ENCODE measurements at regions not wholly inside any gene's neighbourhood (a gene's known extent, or its start where the extent isn't known, plus 50 kb on each side); places are given as distances from the start of the nearest gene placed in this dataset.

GRCh38 chr2:196503398-196503797 is 136.1 kb upstream of the CCDC150 start:
- WGBS, 3 donors = 25 to 65% (median 26%) methylated on average over 4 of the region's 4 CpGs
- no peak overlapping the region for H3K27ac ChIP-seq

GRCh38 chr2:196504788-196505187 is 134.7 kb upstream of the CCDC150 start:
- Histone ChIP-seq H3K4me3 (no peak overlapping the region), H3K36me3 (no peaks in the 10 kb centered on the region), H3K27ac (no peak overlapping the region), H3K9me3 (no peaks in the 10 kb centered on the region), H3K4me1 (ENCODE audit: insufficient read depth) (no peaks in the 10 kb centered on the region), H3K27me3 (no peaks in the 10 kb centered on the region)
- no peak for DNase-seq
- TF ChIP-seq EP300 (IDR thresholded peaks at IDR 0.05) (no peak), CTCF (IDR thresholded peaks at IDR 0.05) (no peak), POLR2A (IDR thresholded peaks at IDR 0.05) (no peak)
- intact Hi-C loops (cut with DNase I) = no loop called here

More at GRCh38 chr2:196503398-196503797, 136.1 kb upstream of the CCDC150 start:
- no peak for TF ChIP-seq POLR2A (IDR thresholded peaks at IDR 0.05)
- TF ChIP-seq EP300 (IDR thresholded peaks at IDR 0.05) = no peak
- TF ChIP-seq CTCF (IDR thresholded peaks at IDR 0.05) = no peak
- DNase-seq = no peak
- Histone ChIP-seq H3K4me3 (no peak overlapping the region), H3K27me3 (no peaks in the 10 kb centered on the region), H3K4me1 (ENCODE audit: insufficient read depth) (no peaks in the 10 kb centered on the region), H3K36me3 (no peaks in the 10 kb centered on the region), H3K9me3 (no peaks in the 10 kb centered on the region)
- intact Hi-C loops (cut with DNase I) = no loop called here

GRCh38 chr2:196510246-196510645 is 129.3 kb upstream of the CCDC150 start:
- no peaks in the 10 kb centered on the region for H3K9me3 ChIP-seq
- 73 to 89% (median 88%) methylated on average over 1 of the region's 1 CpG for whole genome bisulfite sequencing, 3 donors
- TF ChIP-seq EP300 (IDR thresholded peaks at IDR 0.05) (no peak), CTCF (IDR thresholded peaks at IDR 0.05) (no peak), POLR2A (IDR thresholded peaks at IDR 0.05) (no peak)
- intact Hi-C loops (cut with DNase I) = no loop called here
- no peak overlapping the region for H3K27ac ChIP-seq
- H3K27me3 ChIP-seq = no peaks in the 10 kb centered on the region
- DNase-seq = no peak
- H3K36me3 ChIP-seq = no peaks in the 10 kb centered on the region
- no peak overlapping the region for H3K4me3 ChIP-seq
- H3K4me1 ChIP-seq (ENCODE audit: insufficient read depth) = no peaks in the 10 kb centered on the region

- intact Hi-C loops (cut with DNase I) = loop anchor here in 1 of 4 donors (1.0 kb wide), 1 partner anchor 42 kb away; no protein-coding TSS in a partner anchor
- no peaks in the 10 kb centered on the region for H3K9me3 ChIP-seq
- H3K4me1 ChIP-seq (ENCODE audit: insufficient read depth) = no peaks in the 10 kb centered on the region
- H3K27me3 ChIP-seq = no peaks in the 10 kb centered on the region
- no peak overlapping the region for H3K4me3 ChIP-seq
- no peak overlapping the region for H3K27ac ChIP-seq
- no peak for DNase-seq
- WGBS, 3 donors = 83 to 92% (median 89%) methylated on average over 3 of the region's 3 CpGs
- TF ChIP-seq CTCF (IDR thresholded peaks at IDR 0.05) (no peak), EP300 (IDR thresholded peaks at IDR 0.05) (no peak), POLR2A (IDR thresholded peaks at IDR 0.05) (no peak)
- H3K36me3 ChIP-seq = no peaks in the 10 kb centered on the region
Observed at GRCh38 chr2:196511258-196512168, 128.0 kb upstream of the CCDC150 start.

Measured in ovary (tissue), 7 donors.